ENCODE measurements at regions not wholly inside any gene's neighbourhood (a gene's known extent, or its start where the extent isn't known, plus 50 kb on each side); places are given as distances from the start of the nearest gene placed in this dataset.

DNA sequence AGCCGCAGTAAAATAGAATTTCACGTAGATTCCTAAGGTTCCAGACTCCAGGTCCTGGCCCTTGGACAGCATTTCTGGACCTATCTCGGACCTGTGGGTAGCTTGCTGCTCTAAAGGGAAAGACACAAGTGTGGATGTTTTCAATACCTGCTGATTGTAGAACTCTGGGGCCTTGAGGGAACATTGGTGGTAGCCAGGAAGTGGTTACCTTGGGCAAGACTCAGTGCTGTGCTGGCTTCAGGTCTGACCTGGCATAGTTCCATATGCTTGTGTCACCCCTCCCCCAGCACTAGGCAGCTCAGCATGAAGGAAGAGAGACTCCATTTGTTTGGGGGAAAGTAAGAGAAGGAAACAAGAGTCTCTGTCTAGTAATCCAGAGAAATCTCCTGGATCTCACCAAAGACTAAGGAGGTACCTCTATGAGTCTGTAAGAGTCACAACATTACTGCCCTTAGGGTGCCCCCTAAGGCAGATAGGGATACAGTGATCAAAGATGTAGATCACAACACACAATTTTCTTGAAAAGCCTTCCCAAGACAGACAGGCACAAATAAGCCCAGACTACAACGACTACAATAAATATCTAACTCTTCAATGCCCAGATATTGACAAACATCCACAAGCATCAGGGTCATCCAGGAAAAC is 398.8 kb downstream of the TGFB2 start (continued):
- TF ChIP-seq, protein P1, sequence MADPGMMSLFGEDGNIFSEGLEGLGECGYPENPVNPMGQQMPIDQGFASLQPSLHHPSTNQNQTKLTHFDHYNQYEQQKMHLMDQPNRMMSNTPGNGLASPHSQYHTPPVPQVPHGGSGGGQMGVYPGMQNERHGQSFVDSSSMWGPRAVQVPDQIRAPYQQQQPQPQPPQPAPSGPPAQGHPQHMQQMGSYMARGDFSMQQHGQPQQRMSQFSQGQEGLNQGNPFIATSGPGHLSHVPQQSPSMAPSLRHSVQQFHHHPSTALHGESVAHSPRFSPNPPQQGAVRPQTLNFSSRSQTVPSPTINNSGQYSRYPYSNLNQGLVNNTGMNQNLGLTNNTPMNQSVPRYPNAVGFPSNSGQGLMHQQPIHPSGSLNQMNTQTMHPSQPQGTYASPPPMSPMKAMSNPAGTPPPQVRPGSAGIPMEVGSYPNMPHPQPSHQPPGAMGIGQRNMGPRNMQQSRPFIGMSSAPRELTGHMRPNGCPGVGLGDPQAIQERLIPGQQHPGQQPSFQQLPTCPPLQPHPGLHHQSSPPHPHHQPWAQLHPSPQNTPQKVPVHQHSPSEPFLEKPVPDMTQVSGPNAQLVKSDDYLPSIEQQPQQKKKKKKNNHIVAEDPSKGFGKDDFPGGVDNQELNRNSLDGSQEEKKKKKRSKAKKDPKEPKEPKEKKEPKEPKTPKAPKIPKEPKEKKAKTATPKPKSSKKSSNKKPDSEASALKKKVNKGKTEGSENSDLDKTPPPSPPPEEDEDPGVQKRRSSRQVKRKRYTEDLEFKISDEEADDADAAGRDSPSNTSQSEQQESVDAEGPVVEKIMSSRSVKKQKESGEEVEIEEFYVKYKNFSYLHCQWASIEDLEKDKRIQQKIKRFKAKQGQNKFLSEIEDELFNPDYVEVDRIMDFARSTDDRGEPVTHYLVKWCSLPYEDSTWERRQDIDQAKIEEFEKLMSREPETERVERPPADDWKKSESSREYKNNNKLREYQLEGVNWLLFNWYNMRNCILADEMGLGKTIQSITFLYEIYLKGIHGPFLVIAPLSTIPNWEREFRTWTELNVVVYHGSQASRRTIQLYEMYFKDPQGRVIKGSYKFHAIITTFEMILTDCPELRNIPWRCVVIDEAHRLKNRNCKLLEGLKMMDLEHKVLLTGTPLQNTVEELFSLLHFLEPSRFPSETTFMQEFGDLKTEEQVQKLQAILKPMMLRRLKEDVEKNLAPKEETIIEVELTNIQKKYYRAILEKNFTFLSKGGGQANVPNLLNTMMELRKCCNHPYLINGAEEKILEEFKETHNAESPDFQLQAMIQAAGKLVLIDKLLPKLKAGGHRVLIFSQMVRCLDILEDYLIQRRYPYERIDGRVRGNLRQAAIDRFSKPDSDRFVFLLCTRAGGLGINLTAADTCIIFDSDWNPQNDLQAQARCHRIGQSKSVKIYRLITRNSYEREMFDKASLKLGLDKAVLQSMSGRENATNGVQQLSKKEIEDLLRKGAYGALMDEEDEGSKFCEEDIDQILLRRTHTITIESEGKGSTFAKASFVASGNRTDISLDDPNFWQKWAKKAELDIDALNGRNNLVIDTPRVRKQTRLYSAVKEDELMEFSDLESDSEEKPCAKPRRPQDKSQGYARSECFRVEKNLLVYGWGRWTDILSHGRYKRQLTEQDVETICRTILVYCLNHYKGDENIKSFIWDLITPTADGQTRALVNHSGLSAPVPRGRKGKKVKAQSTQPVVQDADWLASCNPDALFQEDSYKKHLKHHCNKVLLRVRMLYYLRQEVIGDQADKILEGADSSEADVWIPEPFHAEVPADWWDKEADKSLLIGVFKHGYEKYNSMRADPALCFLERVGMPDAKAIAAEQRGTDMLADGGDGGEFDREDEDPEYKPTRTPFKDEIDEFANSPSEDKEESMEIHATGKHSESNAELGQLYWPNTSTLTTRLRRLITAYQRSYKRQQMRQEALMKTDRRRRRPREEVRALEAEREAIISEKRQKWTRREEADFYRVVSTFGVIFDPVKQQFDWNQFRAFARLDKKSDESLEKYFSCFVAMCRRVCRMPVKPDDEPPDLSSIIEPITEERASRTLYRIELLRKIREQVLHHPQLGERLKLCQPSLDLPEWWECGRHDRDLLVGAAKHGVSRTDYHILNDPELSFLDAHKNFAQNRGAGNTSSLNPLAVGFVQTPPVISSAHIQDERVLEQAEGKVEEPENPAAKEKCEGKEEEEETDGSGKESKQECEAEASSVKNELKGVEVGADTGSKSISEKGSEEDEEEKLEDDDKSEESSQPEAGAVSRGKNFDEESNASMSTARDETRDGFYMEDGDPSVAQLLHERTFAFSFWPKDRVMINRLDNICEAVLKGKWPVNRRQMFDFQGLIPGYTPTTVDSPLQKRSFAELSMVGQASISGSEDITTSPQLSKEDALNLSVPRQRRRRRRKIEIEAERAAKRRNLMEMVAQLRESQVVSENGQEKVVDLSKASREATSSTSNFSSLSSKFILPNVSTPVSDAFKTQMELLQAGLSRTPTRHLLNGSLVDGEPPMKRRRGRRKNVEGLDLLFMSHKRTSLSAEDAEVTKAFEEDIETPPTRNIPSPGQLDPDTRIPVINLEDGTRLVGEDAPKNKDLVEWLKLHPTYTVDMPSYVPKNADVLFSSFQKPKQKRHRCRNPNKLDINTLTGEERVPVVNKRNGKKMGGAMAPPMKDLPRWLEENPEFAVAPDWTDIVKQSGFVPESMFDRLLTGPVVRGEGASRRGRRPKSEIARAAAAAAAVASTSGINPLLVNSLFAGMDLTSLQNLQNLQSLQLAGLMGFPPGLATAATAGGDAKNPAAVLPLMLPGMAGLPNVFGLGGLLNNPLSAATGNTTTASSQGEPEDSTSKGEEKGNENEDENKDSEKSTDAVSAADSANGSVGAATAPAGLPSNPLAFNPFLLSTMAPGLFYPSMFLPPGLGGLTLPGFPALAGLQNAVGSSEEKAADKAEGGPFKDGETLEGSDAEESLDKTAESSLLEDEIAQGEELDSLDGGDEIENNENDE (IDR thresholded peaks at IDR 0.05; ENCODE audit: insufficient replicate concordance, low read length) = no peak
- TF ChIP-seq CBX5 (IDR thresholded peaks at IDR 0.05; ENCODE audit: low read depth, low read length) = no peak
- no peak for TF ChIP-seq SP2 (IDR thresholded peaks at IDR 0.05; ENCODE audit: low read length)
- no peak for TF ChIP-seq NRF1 (IDR thresholded peaks at IDR 0.05; ENCODE audit: low read depth, low read length)
- TF ChIP-seq TAF1 (IDR thresholded peaks at IDR 0.05; ENCODE audit: low read depth, low read length) = no peak
- TF ChIP-seq TAF7 (optimal IDR thresholded peaks at IDR 0.05; ENCODE audit: borderline replicate concordance, low read depth, low read length) = no peak
- no peak for TF ChIP-seq SIRT6 (IDR thresholded peaks at IDR 0.05; ENCODE audit: low read length)
- TF ChIP-seq SRF (IDR thresholded peaks at IDR 0.05; ENCODE audit: low read depth, low read length) = no peak
- no peak for TF ChIP-seq POLR2A (IDR thresholded peaks at IDR 0.05; ENCODE audit: control extremely low read depth in 1 of 2, low read depth in 2 of 2, low read length in 2 of 2)
- TF ChIP-seq CREB1 (IDR thresholded peaks at IDR 0.05) = no peak
- TF ChIP-seq JUN (IDR thresholded peaks at IDR 0.05; ENCODE audit: low read depth, low read length) = no peak
- TF ChIP-seq E2F6 (IDR thresholded peaks at IDR 0.05) = no peak
- TF ChIP-seq CHD1 (IDR thresholded peaks at IDR 0.05; ENCODE audit: low read depth, low read length) = no peak
